Esophagus mucosa (tissue), 1 donor: ENCODE measurements at regions not wholly inside any gene's neighbourhood (a gene's known extent, or its start where the extent isn't known, plus 50 kb on each side); places are given as distances from the start of the nearest gene placed in this dataset.

ENCODE experiments used
- ATAC-seq: fragments of 200-7000 bp; cut with Tn5 transposase; one replicate; pipeline ENCODE4 v1.9.1; 2020
- donor health status: DM: yes; HTN: yes; CAD: no.

- ATAC-seq = no peak
These were observed 337.6 kb upstream of the B3GALT2 start for GRCh38 chr1:193524021-193524420.

GRCh38 chr1:193520472-193520871 is 334.1 kb upstream of the B3GALT2 start:
- no peak for ATAC-seq

GRCh38 chr1:193519922-193520321 is 333.5 kb upstream of the B3GALT2 start:
- ATAC-seq = no peak

- no peak for ATAC-seq
These were observed 330.5 kb upstream of the B3GALT2 start for GRCh38 chr1:193516755-193517388.

- ATAC-seq = no peak
These were observed 328.0 kb upstream of the B3GALT2 start for GRCh38 chr1:193514397-193514796.

GRCh38 chr1:193513032-193513431 is 326.6 kb upstream of the B3GALT2 start:
- no peak for ATAC-seq

GRCh38 chr1:193504920-193505319 is 318.5 kb upstream of the B3GALT2 start:
- no peak for ATAC-seq

GRCh38 chr1:193498088-193498655 is 311.8 kb upstream of the B3GALT2 start:
- no peak for ATAC-seq

- no peak for ATAC-seq
These were observed 308.0 kb upstream of the B3GALT2 start for GRCh38 chr1:193494368-193494767.

- ATAC-seq = no peak
These were observed 302.8 kb upstream of the B3GALT2 start for GRCh38 chr1:193489191-193489590.

GRCh38 chr1:193487722-193488121 is 301.3 kb upstream of the B3GALT2 start:
- ATAC-seq = no peak

- peak; percentile 37 for ATAC-seq
These were observed 300.3 kb upstream of the B3GALT2 start for GRCh38 chr1:193486671-193487229.

- no peak for ATAC-seq
These were observed 294.3 kb upstream of the B3GALT2 start for GRCh38 chr1:193480755-193481154.

GRCh38 chr1:193479187-193479586 is 292.8 kb upstream of the B3GALT2 start:
- ATAC-seq = peak; percentile 70

- no peak for ATAC-seq
These were observed 290.3 kb upstream of the B3GALT2 start for GRCh38 chr1:193476748-193477147.

GRCh38 chr1:193473932-193474331 is 287.5 kb upstream of the B3GALT2 start:
- no peak for ATAC-seq

- no peak for ATAC-seq
These were observed 286.5 kb upstream of the B3GALT2 start for GRCh38 chr1:193472838-193473398.

GRCh38 chr1:193472430-193472829 is 286.0 kb upstream of the B3GALT2 start:
- no peak for ATAC-seq

- ATAC-seq = no peak
These were observed 285.6 kb upstream of the B3GALT2 start for GRCh38 chr1:193471981-193472380.

GRCh38 chr1:193463326-193463932 is 277.0 kb upstream of the B3GALT2 start:
- no peak for ATAC-seq

GRCh38 chr1:193462629-193463320 is 276.4 kb upstream of the B3GALT2 start:
- ATAC-seq = no peak

GRCh38 chr1:193458628-193459027 is 272.2 kb upstream of the B3GALT2 start:
- no peak for ATAC-seq

- ATAC-seq = no peak
These were observed 271.3 kb upstream of the B3GALT2 start for GRCh38 chr1:193457676-193458075.
